Keratinocyte (primary cell): ENCODE measurements at regions not wholly inside any gene's neighbourhood (a gene's known extent, or its start where the extent isn't known, plus 50 kb on each side); places are given as distances from the start of the nearest gene placed in this dataset.

Source experiments
- EZH2 ChIP-seq: IDR thresholded peaks from one replicate; pipeline ENCODE4 v1.6.1; 2012; ENCODE audit warnings: inconsistent platforms, mild to moderate bottlenecking, low read length, moderate library complexity
- TF ChIP-seq, protein P1 (sequence below), 3 experiments: IDR thresholded peaks in 1 of 3; conservative IDR thresholded peaks in 1 of 3; optimal IDR thresholded peaks in 1 of 3; 2 replicates in 2 of 3; 3 replicates in 1 of 3; pipeline versions ENCODE3 to v1.5.1; 2011; ENCODE audit warnings: low read length in 3 of 3, mild to moderate bottlenecking in 3 of 3, moderate library complexity in 2 of 3, control low read depth in 1 of 3, inconsistent platforms in 1 of 3; ENCODE audit not compliant: insufficient read depth in 2 of 3; ENCODE audit errors: extremely low read depth in 1 of 3

DNA sequence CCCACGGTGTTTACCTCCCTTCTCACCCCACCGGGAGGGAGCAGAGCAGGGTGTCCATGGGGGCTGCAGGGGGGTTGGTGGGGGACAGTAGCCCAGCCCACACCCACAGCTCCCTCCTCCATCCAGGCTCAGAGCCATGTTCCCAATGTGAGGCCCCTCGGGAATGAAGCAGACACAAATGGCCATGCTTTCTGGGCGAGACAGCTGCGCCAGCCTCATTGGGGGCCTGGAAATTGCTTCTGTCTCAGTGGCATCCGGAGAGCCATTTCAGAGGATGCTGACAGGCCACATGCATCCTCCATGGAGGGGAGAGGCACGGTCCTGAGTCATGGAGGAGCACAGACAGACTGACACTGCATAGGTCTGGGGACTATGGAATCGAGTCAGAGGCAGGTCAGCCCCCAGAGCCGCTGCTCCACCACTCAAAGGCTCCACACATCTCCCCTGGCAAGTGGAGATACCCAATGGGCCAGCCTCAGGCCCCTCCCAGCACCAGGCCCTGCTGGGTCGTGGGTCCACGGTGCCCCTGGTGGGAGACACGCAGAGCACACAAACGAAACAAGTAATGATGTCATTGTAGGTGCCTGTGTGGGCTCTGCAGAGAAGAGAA lies 59.6 kb upstream of the ENPP7 start:
- TF ChIP-seq, protein P1, sequence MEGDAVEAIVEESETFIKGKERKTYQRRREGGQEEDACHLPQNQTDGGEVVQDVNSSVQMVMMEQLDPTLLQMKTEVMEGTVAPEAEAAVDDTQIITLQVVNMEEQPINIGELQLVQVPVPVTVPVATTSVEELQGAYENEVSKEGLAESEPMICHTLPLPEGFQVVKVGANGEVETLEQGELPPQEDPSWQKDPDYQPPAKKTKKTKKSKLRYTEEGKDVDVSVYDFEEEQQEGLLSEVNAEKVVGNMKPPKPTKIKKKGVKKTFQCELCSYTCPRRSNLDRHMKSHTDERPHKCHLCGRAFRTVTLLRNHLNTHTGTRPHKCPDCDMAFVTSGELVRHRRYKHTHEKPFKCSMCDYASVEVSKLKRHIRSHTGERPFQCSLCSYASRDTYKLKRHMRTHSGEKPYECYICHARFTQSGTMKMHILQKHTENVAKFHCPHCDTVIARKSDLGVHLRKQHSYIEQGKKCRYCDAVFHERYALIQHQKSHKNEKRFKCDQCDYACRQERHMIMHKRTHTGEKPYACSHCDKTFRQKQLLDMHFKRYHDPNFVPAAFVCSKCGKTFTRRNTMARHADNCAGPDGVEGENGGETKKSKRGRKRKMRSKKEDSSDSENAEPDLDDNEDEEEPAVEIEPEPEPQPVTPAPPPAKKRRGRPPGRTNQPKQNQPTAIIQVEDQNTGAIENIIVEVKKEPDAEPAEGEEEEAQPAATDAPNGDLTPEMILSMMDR (optimal IDR thresholded peaks at IDR 0.05 in 1 of 3, IDR thresholded peaks at IDR 0.05 in 1 of 3, conservative IDR thresholded peaks at IDR 0.05 in 1 of 3; ENCODE audit: extremely low read depth in 1 of 3, insufficient read depth in 2 of 3, low read length in 3 of 3), result no peak
- no peak for TF ChIP-seq EZH2
